ENCODE measurements at regions not wholly inside any gene's neighbourhood (a gene's known extent, or its start where the extent isn't known, plus 50 kb on each side); places are given as distances from the start of the nearest gene placed in this dataset.

- TF ChIP-seq EZH2 (IDR thresholded peaks at IDR 0.05; ENCODE audit: borderline replicate concordance, low read depth, low read length, severe bottlenecking) (no peak), MAX (IDR thresholded peaks at IDR 0.05; ENCODE audit: insufficient read depth, insufficient read length) (no peak), POLR2AphosphoS5 (IDR thresholded peaks at IDR 0.05; ENCODE audit: insufficient read depth, low read depth, low read length) (no peak)
Measured at GRCh38 chr17:79428988-79429387, 181.9 kb downstream of the RBFOX3 start.
